Natural killer cell (primary cell): ENCODE measurements at regions not wholly inside any gene's neighbourhood (a gene's known extent, or its start where the extent isn't known, plus 50 kb on each side); places are given as distances from the start of the nearest gene placed in this dataset.

Experiments
- ATAC-seq, 3 donors: fragments of 150-1000 bp in 2 of 3; fragments of 200-7000 bp in 1 of 3; cut with Tn5 transposase; 1 replicate in 1 of 3; 2 replicates in 2 of 3; pipeline ENCODE4 v1.10.0; 2021; ENCODE audit warnings: mild to moderate bottlenecking in 2 of 3, moderate library complexity in 2 of 3
- DNase-seq, 2 donors: peaks; one replicate each; pipeline versions ENCODE4 v3.0.0 to v3.0.0-alpha.2; 2013 to 2021; ENCODE audit warnings: mixed read lengths in 1 of 2
- H3K27ac ChIP-seq: one replicate; pipeline ENCODE4 v1.5.1; 2013; ENCODE audit warnings: mild to moderate bottlenecking, low read length
- H3K27me3 ChIP-seq: one replicate; pipeline ENCODE4 v1.6.1; 2013; ENCODE audit warnings: low read length; ENCODE audit not compliant: control insufficient read depth, insufficient read depth
- H3K36me3 ChIP-seq: one replicate; pipeline ENCODE4 v1.6.1; 2013; ENCODE audit warnings: low read length; ENCODE audit not compliant: control insufficient read depth, insufficient read depth
- H3K4me1 ChIP-seq: one replicate; pipeline ENCODE4 v1.6.1; 2013; ENCODE audit warnings: low read length; ENCODE audit not compliant: control insufficient read depth, insufficient read depth
- H3K4me3 ChIP-seq: one replicate; pipeline ENCODE4 v1.5.1; 2013; ENCODE audit warnings: low read length
- H3K9me3 ChIP-seq: one replicate; pipeline ENCODE4 v1.6.1; 2013; ENCODE audit warnings: low read length; ENCODE audit not compliant: control insufficient read depth, insufficient read depth
- H3K27ac Mint-ChIP-seq, 2 donors: one replicate each; pipeline ENCODE4 v1.8.0; 2022; ENCODE audit warnings: mild to moderate bottlenecking in 2 of 2, mixed read lengths in 2 of 2, moderate library complexity in 1 of 2
- H3K27me3 Mint-ChIP-seq, 2 donors: one replicate each; pipeline ENCODE4 v1.8.0; 2022; ENCODE audit warnings: low read depth in 2 of 2, mixed read lengths in 2 of 2
- H3K36me3 Mint-ChIP-seq: one replicate; pipeline ENCODE4 v1.8.0; 2022; ENCODE audit warnings: mixed read lengths
- H3K4me1 Mint-ChIP-seq, 2 donors: one replicate each; pipeline ENCODE4 v1.8.0; 2022; ENCODE audit warnings: mixed read lengths in 2 of 2
- H3K4me3 Mint-ChIP-seq: one replicate; pipeline ENCODE4 v1.8.0; 2022; ENCODE audit warnings: mild to moderate bottlenecking, moderate library complexity, mixed read lengths
- H3K9me3 Mint-ChIP-seq, 2 donors: one replicate each; pipeline ENCODE4 v1.8.0; 2022; ENCODE audit warnings: mixed read lengths in 2 of 2
- WGBS: methylation state at CpG from one replicate; pipeline ENCODE4 v1.1.7; 2013; ENCODE audit warnings: missing lambda C conversion rate; ENCODE audit not compliant: insufficient coverage; 5-methylcytosine and 5-hydroxymethylcytosine counted together
- intact Hi-C: fragments of 100-400 bp; cut with micrococcal nuclease; formaldehyde crosslinking; loops from one replicate; pipeline ENCODE4 v1.14.2; 2022
- TF ChIP-seq, protein P1 (sequence below): fragments of 200-600 bp; IDR thresholded peaks from one replicate; pipeline ENCODE4 v1.8.0; 2022; ENCODE audit warnings: antibody characterized with exemption

DNA sequence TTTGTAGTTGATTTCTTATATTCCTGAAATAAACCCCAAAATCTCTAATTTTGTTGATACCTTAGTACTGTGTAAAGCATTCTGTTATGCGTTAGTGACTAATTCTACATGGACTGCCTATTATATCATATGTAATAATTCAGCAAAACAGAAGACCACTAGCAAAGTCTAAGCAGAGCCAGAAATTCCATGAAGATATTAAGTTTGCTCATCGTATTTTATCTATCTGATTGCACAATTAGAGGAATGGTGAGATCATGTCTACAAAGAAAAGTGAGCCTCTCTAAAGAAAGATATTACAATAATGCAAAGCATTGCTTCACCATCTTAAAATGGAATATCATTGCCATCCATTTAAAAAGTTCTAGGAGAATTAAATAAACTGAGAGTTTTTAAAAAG lies 374.6 kb upstream of the SLC7A11 start:
- Mint-ChIP-seq H3K27ac (no peak overlapping the region), H3K4me3 (no peak overlapping the region), H3K36me3 (no peaks in the 10 kb centered on the region), H3K4me1 (no peaks in the 10 kb centered on the region), H3K9me3 (peaks cover 2 to 5% of the 10 kb centered on the region in 2 donors), H3K27me3 (no peaks in the 10 kb centered on the region)
- ATAC-seq (no peak), DNase-seq (no peak)
- Histone ChIP-seq H3K4me3 (no peak overlapping the region), H3K27ac (no peak overlapping the region), H3K27me3 (no peaks in the 10 kb centered on the region), H3K36me3 (no peaks in the 10 kb centered on the region), H3K9me3 (no peaks in the 10 kb centered on the region), H3K4me1 (no peaks in the 10 kb centered on the region)
- WGBS = 100% methylated on average over 1 of the region's 2 CpGs
- TF ChIP-seq, protein P1, sequence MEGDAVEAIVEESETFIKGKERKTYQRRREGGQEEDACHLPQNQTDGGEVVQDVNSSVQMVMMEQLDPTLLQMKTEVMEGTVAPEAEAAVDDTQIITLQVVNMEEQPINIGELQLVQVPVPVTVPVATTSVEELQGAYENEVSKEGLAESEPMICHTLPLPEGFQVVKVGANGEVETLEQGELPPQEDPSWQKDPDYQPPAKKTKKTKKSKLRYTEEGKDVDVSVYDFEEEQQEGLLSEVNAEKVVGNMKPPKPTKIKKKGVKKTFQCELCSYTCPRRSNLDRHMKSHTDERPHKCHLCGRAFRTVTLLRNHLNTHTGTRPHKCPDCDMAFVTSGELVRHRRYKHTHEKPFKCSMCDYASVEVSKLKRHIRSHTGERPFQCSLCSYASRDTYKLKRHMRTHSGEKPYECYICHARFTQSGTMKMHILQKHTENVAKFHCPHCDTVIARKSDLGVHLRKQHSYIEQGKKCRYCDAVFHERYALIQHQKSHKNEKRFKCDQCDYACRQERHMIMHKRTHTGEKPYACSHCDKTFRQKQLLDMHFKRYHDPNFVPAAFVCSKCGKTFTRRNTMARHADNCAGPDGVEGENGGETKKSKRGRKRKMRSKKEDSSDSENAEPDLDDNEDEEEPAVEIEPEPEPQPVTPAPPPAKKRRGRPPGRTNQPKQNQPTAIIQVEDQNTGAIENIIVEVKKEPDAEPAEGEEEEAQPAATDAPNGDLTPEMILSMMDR = no peak
- intact Hi-C loops = no loop called here

DNA sequence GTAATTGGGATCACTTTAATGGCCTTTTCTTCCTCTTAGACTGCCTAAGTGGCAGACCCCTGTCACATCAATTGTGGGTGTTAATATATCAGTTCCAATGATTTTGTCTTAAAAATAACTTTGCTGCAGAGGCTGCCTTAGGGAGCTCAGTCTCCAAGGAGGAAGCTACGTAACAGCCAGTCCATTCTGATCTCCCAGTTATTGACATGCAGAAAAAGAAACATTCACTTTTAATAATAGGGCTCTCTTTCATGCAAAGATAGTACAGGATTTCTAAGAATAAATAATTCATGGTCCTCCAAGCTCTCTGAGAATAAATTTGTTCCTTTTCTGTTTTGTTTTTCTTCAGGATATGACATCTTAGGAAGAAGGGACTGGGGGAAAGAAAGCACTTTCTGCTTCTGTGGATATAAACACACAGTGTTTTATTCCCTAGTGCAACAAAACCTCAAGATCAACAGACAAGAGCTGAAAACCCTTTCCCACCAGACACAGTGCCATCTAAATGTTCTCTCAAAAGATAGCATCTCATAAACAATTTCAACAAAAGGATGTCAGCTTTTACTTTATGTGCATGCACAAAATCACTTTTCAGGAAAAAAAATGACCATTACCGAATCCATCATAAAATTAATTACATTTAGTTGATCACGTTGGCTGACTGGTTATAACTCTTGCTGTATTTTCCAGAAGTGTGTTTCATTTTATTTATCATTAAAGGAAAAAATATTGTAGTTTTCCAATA lies 372.4 kb upstream of the SLC7A11 start:
- no peaks in the 10 kb centered on the region for H3K4me1 ChIP-seq
- no peaks in the 10 kb centered on the region for H3K4me1 Mint-ChIP-seq
- intact Hi-C loops = no loop called here
- no peaks in the 10 kb centered on the region for H3K9me3 Mint-ChIP-seq
- TF ChIP-seq, protein P1 = no peak
- H3K36me3 Mint-ChIP-seq = no peaks in the 10 kb centered on the region
- no peaks in the 10 kb centered on the region for H3K27me3 ChIP-seq
- no peak overlapping the region for H3K27ac Mint-ChIP-seq
- no peaks in the 10 kb centered on the region for H3K9me3 ChIP-seq
- DNase-seq = no peak
- H3K36me3 ChIP-seq = no peaks in the 10 kb centered on the region
- H3K4me3 ChIP-seq = no peak overlapping the region
- no peak overlapping the region for H3K27ac ChIP-seq
- no peaks in the 10 kb centered on the region for H3K27me3 Mint-ChIP-seq
- H3K4me3 Mint-ChIP-seq = no peak overlapping the region
- 100% methylated on average over 1 of the region's 3 CpGs for WGBS
- no peak for ATAC-seq

DNA sequence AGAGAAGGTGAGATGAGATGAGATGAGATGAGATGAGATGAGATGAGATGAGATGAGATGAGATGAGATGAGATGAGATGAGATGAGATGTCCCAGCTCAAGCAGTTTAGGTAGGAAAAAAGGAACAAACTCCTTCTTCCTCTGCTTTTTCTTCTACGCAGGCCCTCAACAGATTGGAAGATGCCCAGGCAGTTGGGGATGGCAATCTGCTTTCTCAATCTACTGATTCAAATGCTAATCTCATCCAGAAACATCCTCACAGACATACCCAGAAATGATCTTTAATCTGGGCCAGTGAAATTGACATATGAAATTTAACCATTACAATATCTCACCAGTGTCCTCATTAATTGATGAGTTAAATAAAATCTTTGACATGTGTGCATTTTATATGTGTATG lies 370.3 kb upstream of the SLC7A11 start:
- no peak overlapping the region for H3K4me3 Mint-ChIP-seq
- ATAC-seq (no peak), DNase-seq (no peak)
- H3K9me3 ChIP-seq = no peaks in the 10 kb centered on the region
- H3K27me3 Mint-ChIP-seq = no peaks in the 10 kb centered on the region
- no peaks in the 10 kb centered on the region for H3K27me3 ChIP-seq
- intact Hi-C loops = no loop called here
- no peaks in the 10 kb centered on the region for H3K4me1 Mint-ChIP-seq
- no peak overlapping the region for H3K27ac Mint-ChIP-seq
- TF ChIP-seq, protein P1 = no peak
- H3K4me1 ChIP-seq = no peaks in the 10 kb centered on the region
- no peak overlapping the region for H3K27ac ChIP-seq
- H3K36me3 ChIP-seq = no peaks in the 10 kb centered on the region
- no peak overlapping the region for H3K4me3 ChIP-seq
- WGBS = 86% methylated on average over 1 of the region's 1 CpG
- H3K9me3 Mint-ChIP-seq = no peaks in the 10 kb centered on the region
- no peaks in the 10 kb centered on the region for H3K36me3 Mint-ChIP-seq

DNA sequence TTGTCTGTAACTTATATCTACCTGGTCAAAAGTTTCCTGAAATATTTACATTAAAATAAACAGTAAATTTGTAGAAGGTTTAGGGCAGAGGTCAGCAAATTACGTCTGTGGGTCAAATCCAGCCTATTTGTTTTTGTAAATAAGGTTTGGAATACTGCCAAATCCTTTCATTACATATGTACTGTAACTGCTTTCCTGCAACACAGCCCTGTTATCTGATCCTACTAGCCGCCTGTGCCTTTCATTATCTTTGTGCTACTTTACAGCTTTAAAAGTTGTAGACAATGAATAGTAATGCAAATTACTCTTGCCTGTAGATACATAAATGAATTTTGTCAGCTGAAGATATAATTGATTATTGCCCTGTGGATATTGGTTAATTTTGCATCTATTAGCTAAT lies 369.6 kb upstream of the SLC7A11 start:
- no peak overlapping the region for H3K27ac Mint-ChIP-seq
- no peaks in the 10 kb centered on the region for H3K4me1 ChIP-seq
- WGBS = no CpG with 5 or more reads among the region's 2 CpGs

More for the DNA sequence above, 369.6 kb upstream of the SLC7A11 start:
- no peak overlapping the region for H3K4me3 Mint-ChIP-seq
- no peak overlapping the region for H3K4me3 ChIP-seq
- no peak for ATAC-seq
- no peaks in the 10 kb centered on the region for H3K36me3 ChIP-seq
- no peak for DNase-seq
- no peak overlapping the region for H3K27ac ChIP-seq
- H3K27me3 Mint-ChIP-seq = no peaks in the 10 kb centered on the region
- peaks cover 0 to 2% of the 10 kb centered on the region in 2 donors for H3K9me3 Mint-ChIP-seq
- TF ChIP-seq, protein P1 = no peak
- no peaks in the 10 kb centered on the region for H3K36me3 Mint-ChIP-seq
- H3K27me3 ChIP-seq = no peaks in the 10 kb centered on the region
- H3K4me1 Mint-ChIP-seq = no peaks in the 10 kb centered on the region
- intact Hi-C loops = no loop called here
- no peaks in the 10 kb centered on the region for H3K9me3 ChIP-seq
